Pancreas (tissue), 10 donors: ENCODE measurements at regions not wholly inside any gene's neighbourhood (a gene's known extent, or its start where the extent isn't known, plus 50 kb on each side); places are given as distances from the start of the nearest gene placed in this dataset.

Source experiments
- ATAC-seq, 4 donors: fragments of 200-7000 bp; cut with Tn5 transposase; one replicate each; pipeline versions ENCODE4 v1.8.0 to v1.9.1; 2020; ENCODE audit warnings: mild to moderate bottlenecking in 4 of 4, moderate library complexity in 4 of 4
- DNase-seq, 6 donors: peaks; one replicate each; pipeline ENCODE4 v3.0.0-alpha.2; 2020
- FAIRE-seq: peaks from 2 replicates; lab custom pipeline; 2012; peaks lifted over from hg19 to GRCh38; lab: Jason Lieb, UNC
- H3K27ac ChIP-seq, 4 donors: fragments of 200-600 bp; sonication (generic); 1 replicate in 3 of 4; 2 replicates in 1 of 4; pipeline versions ENCODE4 v1.5.0 to v1.8.0; 2020
- H3K27me3 ChIP-seq, 4 donors: fragments of 200-600 bp; one replicate each; pipeline ENCODE4 v1.8.0; 2021
- H3K36me3 ChIP-seq, 3 donors: fragments of 200-600 bp; sonication (generic) in 1 of 3; one replicate each; pipeline versions ENCODE4 v1.5.0 to v1.8.0; 2020 to 2021
- H3K4me1 ChIP-seq, 3 donors: fragments of 200-600 bp; one replicate each; pipeline ENCODE4 v1.8.0; 2021
- H3K4me3 ChIP-seq, 4 donors: fragments of 200-600 bp; sonication (generic) in 2 of 4; one replicate each; pipeline versions ENCODE4 v1.5.0 to v1.8.0; 2020 to 2021
- H3K9me3 ChIP-seq, 4 donors: fragments of 200-600 bp; one replicate each; pipeline ENCODE4 v1.8.0; 2021
- CTCF ChIP-seq, 4 donors: fragments of 200-600 bp; sonication (generic) in 3 of 4; IDR thresholded peaks; one replicate each; pipeline versions ENCODE4 v1.5.0 to v1.8.0; 2021; ENCODE audit warnings: antibody characterized with exemption in 4 of 4
- WGBS, 2 donors: extraction: QIAGEN DNeasy Blood & Tissue Kit; methylation state at CpG; one replicate each; pipeline ENCODE4 v1.1.7; 2013; 5-methylcytosine and 5-hydroxymethylcytosine counted together
- intact Hi-C, 3 donors: fragments of 100-400 bp; cut with DNase I; formaldehyde crosslinking; loops; one replicate each; pipeline versions ENCODE4 v1.11.1 to v1.14.2; 2022
- donor health status: healthy with polysubstance abuse.
- donor health status: DM: no; HTN: no; CAD: no; lungs with moderate emphysema.
- donor health status: DM: no; HTN: no; CAD: no.
- donor health status: control.
- donor health status: control.
- donor health status: Bipolar disorder and iron deficiency.
- donor health status: DM: yes; HTN: yes; CAD: no.
- donor health status: DM: no; HTN: no; CAD: no.
- donor health status: DM: no; HTN: no; CAD: no.
- donor health status: DM: yes; HTN: yes; CAD: no.

- Histone ChIP-seq H3K27me3 (no peaks in the 10 kb centered on the region), H3K9me3 (no peaks in the 10 kb centered on the region), H3K27ac (no peak overlapping the region), H3K4me3 (no peak overlapping the region), H3K36me3 (no peaks in the 10 kb centered on the region), H3K4me1 (peaks cover 23 to 35% (median 28%) of the 10 kb centered on the region in 3 donors)
- FAIRE-seq = no peak
- no peak for DNase-seq
- TF ChIP-seq CTCF (IDR thresholded peaks at IDR 0.05) = no peak
- WGBS, 2 donors = 97 to 98% methylated on average over 6 of the region's 6 CpGs
- intact Hi-C loops = no loop called here
- ATAC-seq = no peak
Measured at GRCh38 chr1:67634396-67634935, 50.5 kb upstream of the GADD45A start.

GRCh38 chr1:67635055-67635809, 49.8 kb upstream of the GADD45A start:
- Histone ChIP-seq H3K4me3 (no peak overlapping the region), H3K27ac (no peak overlapping the region), H3K4me1 (peaks cover 23 to 35% (median 28%) of the 10 kb centered on the region in 3 donors), H3K27me3 (no peaks in the 10 kb centered on the region), H3K9me3 (no peaks in the 10 kb centered on the region), H3K36me3 (no peaks in the 10 kb centered on the region)
- DNase-seq (no peak), FAIRE-seq (no peak), ATAC-seq (peak in 1 of 4 donors; percentile 19)
- no peak for TF ChIP-seq CTCF (IDR thresholded peaks at IDR 0.05)
- intact Hi-C loops = no loop called here
- WGBS, 2 donors = 67 to 69% methylated on average over 14 of the region's 14 CpGs
